HEK293T (cell line): ENCODE measurements at regions not wholly inside any gene's neighbourhood (a gene's known extent, or its start where the extent isn't known, plus 50 kb on each side); places are given as distances from the start of the nearest gene placed in this dataset.

Experiments used
- CTCF ChIA-PET: fragments of 350-600 bp; formaldehyde crosslinking; extraction: SDS; loops from one replicate; lab custom pipeline; 2021; ENCODE audit warnings: antibody characterized with exemption, inconsistent platforms; lab: Yijun Ruan, JAX
- POLR2A ChIA-PET: fragments of 350-600 bp; formaldehyde crosslinking; extraction: SDS; loops from one replicate; lab custom pipeline; 2020; ENCODE audit warnings: antibody characterized with exemption, inconsistent platforms; lab: Yijun Ruan, JAX
- DNase-seq: peaks from one replicate; pipeline ENCODE4 v3.0.0; 2012; ENCODE audit warnings: mixed read lengths; ENCODE audit errors: extremely low spot score
- ARNT ChIP-seq: fragments of 450-650 bp; IDR thresholded peaks from 2 replicates; pipeline ENCODE4 v1.6.1; 2017; ENCODE audit warnings: mild to moderate bottlenecking
- BHLHE40 ChIP-seq: fragments of 450-650 bp; IDR thresholded peaks from 2 replicates; pipeline ENCODE4 v1.6.1; 2016; ENCODE audit warnings: mild to moderate bottlenecking, moderate library complexity, borderline replicate concordance
- CTBP1 ChIP-seq: fragments of 450-650 bp; IDR thresholded peaks from 2 replicates; pipeline ENCODE4 v1.6.1; 2016; ENCODE audit warnings: borderline replicate concordance
- ELF4 ChIP-seq: fragments of 450-650 bp; IDR thresholded peaks from 2 replicates; pipeline ENCODE4 v1.6.1; 2017; ENCODE audit warnings: antibody characterized with exemption
- FOXA1 ChIP-seq: fragments of 450-650 bp; IDR thresholded peaks from 2 replicates; pipeline ENCODE4 v1.6.1; 2016; ENCODE audit warnings: mild to moderate bottlenecking
- FOXK2 ChIP-seq: fragments of 450-650 bp; IDR thresholded peaks from 2 replicates; pipeline ENCODE4 v1.6.1; 2016; ENCODE audit warnings: mild to moderate bottlenecking
- FOXM1 ChIP-seq: fragments of 450-650 bp; IDR thresholded peaks from 2 replicates; pipeline ENCODE4 v1.6.1; 2017; ENCODE audit warnings: mild to moderate bottlenecking, borderline replicate concordance
- HDGF ChIP-seq: fragments of 450-650 bp; IDR thresholded peaks from 2 replicates; pipeline ENCODE4 v1.6.1; 2017; ENCODE audit warnings: antibody characterized with exemption, borderline replicate concordance
- L3MBTL2 ChIP-seq: fragments of 450-650 bp; conservative IDR thresholded peaks from 2 replicates; pipeline ENCODE4 v1.6.1; 2016; ENCODE audit warnings: mild to moderate bottlenecking
- LEF1 ChIP-seq: fragments of 450-650 bp; IDR thresholded peaks from 2 replicates; pipeline ENCODE4 v1.6.1; 2017; ENCODE audit warnings: mild to moderate bottlenecking, borderline replicate concordance
- NFRKB ChIP-seq: fragments of 450-650 bp; IDR thresholded peaks from 2 replicates; pipeline ENCODE4 v1.6.1; 2016; ENCODE audit warnings: mild to moderate bottlenecking, moderate library complexity
- SP1 ChIP-seq: fragments of 450-650 bp; IDR thresholded peaks from 2 replicates; pipeline ENCODE4 v1.6.1; 2017
- SUZ12 ChIP-seq: fragments of 450-650 bp; IDR thresholded peaks from 2 replicates; pipeline ENCODE4 v1.6.1; 2016; ENCODE audit warnings: mild to moderate bottlenecking
- TARDBP ChIP-seq: fragments of 450-650 bp; IDR thresholded peaks from 2 replicates; pipeline ENCODE4 v1.6.1; 2016
- ZNF384 ChIP-seq: fragments of 450-650 bp; IDR thresholded peaks from 2 replicates; pipeline ENCODE4 v1.6.1; 2016
- TF ChIP-seq, protein P1 (sequence below): fragments of 450-650 bp; IDR thresholded peaks from 2 replicates; pipeline ENCODE4 v1.6.1; 2016

DNA sequence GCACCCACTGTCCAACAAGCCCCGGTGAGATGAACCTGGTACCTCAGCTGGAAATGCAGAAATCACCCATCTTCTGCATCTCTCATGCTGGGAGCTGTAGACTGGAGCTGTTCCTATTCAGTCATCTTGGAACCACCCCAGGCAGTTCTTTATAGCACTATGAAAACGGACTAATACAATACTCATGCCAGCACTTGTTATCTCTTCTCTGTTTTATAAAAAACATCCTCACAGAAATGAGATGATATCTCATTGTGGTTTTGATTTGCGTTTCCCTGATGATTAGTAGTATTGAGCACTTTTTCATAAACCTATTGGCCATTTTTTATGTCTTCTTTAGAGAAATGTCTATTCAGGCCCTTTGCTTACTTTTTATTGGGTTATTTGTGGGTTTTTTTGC lies 156.2 kb upstream of the ARPP21 start:
- CTCF ChIA-PET, result no interaction called here
- TF ChIP-seq SP1, result no peak
- TF ChIP-seq BHLHE40, result no peak
- no peak for TF ChIP-seq LEF1
- TF ChIP-seq TARDBP, result no peak
- TF ChIP-seq ELF4, result no peak
- TF ChIP-seq FOXM1, result no peak
- TF ChIP-seq ARNT, result no peak
- TF ChIP-seq NFRKB, result no peak
- no peak for TF ChIP-seq FOXA1
- TF ChIP-seq ZNF384, result no peak

DNA sequence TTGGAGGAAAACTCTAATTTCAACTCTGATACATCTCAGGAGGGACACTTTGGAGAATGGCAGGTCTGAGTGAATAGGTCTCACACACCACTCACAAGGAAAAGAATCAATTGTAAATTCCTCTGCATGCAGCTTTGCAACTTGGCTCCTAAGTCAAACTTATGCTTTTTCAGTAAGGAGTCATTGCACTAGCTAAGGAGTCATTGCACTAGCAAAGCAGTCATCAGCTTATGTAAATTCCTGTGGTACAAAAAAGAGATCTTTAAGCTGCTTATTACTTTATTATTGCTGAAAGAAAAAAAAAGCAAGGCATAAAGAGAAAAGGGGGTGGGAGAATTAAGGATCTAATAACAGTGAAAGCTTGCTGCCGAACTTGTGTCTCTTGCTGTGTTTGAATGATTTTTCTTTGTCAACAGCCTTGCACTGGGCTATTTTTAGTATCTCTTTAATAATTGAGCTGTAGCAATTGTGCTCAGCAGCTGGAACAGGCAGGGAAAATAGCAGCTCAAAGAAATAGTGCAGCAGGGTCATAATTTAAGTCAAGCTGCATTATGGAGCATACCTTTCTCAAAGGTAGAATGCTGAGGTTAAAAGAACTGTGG lies 154.3 kb upstream of the ARPP21 start:
- no peak for DNase-seq
- no peak for TF ChIP-seq ELF4
- ChIA-PET CTCF (no interaction called here), POLR2A (no interaction called here)

More for the DNA sequence above, 156.2 kb upstream of the ARPP21 start:
- DNase-seq, result no peak
- POLR2A ChIA-PET, result no interaction called here

DNA sequence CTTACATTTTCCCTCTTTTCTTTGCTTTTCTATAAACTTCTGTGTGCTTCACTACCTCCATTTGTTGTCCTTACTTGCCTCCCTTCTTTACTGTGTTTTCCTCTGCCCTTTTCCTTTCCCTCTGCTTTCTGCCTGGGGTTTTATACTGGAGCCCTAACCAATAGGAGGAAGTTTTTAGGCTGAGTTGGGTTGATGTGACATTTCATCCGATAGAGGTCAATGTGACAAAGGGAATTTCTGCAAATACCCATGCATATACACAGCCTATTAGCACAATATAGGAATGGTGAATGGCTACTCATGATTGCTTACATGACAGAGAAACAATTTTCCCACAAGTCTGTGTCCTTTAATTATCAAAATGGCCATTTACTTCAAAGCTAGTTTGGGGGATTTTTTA lies 153.0 kb upstream of the ARPP21 start:
- TF ChIP-seq ELF4 (no peak), CTBP1 (no peak), TARDBP (no peak), SUZ12 (no peak), ARNT (no peak), L3MBTL2 (no peak), HDGF (no peak), FOXM1 (no peak), LEF1 (no peak), BHLHE40 (no peak), FOXK2 (no peak), NFRKB (no peak), FOXA1 (no peak), SP1 (no peak), ZNF384 (no peak)
- TF ChIP-seq, protein P1, sequence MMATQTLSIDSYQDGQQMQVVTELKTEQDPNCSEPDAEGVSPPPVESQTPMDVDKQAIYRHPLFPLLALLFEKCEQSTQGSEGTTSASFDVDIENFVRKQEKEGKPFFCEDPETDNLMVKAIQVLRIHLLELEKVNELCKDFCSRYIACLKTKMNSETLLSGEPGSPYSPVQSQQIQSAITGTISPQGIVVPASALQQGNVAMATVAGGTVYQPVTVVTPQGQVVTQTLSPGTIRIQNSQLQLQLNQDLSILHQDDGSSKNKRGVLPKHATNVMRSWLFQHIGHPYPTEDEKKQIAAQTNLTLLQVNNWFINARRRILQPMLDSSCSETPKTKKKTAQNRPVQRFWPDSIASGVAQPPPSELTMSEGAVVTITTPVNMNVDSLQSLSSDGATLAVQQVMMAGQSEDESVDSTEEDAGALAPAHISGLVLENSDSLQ, result no peak
- CTCF ChIA-PET, result no interaction called here
- no peak for DNase-seq

DNA sequence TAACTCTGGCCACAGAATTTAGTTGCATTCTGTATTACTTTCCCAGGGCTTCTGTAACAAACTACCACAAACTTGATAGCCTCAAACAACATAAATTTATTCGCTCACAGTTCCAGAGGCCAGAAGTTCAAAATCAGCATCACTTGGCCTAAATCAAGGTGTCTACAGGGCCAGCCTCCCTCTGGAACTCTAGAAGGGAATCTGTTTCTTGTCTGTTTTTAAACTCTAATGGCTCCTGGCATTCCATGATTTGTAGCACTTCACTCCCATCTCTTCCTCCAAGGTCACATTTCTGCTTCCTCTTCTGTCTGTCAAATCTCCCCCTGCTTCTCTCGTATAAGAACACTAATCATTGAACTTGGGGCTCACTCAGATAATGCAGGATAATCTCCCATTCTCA lies 151.9 kb upstream of the ARPP21 start:
- CTCF ChIA-PET, result no interaction called here
- POLR2A ChIA-PET, result no interaction called here
- no peak for DNase-seq

More for the DNA sequence above, 153.0 kb upstream of the ARPP21 start:
- POLR2A ChIA-PET, result no interaction called here

DNA sequence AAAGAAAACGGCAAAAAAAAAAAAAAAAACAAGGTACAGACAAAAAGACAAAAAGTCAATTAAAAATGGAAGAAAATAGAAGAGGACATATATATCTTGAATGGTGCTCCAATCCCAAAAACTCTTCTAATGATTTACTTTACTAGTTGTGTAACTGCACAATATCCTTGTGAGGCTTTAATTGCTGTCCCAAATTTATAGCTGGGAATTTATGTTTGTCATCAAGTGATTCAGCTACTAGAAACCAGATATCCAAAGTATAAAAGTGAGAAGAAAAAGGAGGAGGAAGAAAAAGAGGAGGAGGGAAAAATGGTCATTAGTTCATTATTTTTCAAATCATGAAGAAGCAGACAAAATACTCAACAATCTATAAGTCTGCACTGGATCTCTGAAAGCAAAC lies 150.8 kb upstream of the ARPP21 start:
- no peak for DNase-seq
- ChIA-PET POLR2A (no interaction called here), CTCF (no interaction called here)
- TF ChIP-seq, protein P1, result no peak
- no peak for TF ChIP-seq FOXK2
- TF ChIP-seq SUZ12, result no peak
- no peak for TF ChIP-seq HDGF

More for the DNA sequence above, 151.9 kb upstream of the ARPP21 start:
- no peak for TF ChIP-seq ZNF384
- no peak for TF ChIP-seq TARDBP
- no peak for TF ChIP-seq NFRKB
- no peak for TF ChIP-seq HDGF
- TF ChIP-seq FOXM1, result no peak
- TF ChIP-seq SUZ12, result no peak
- TF ChIP-seq, protein P1, result no peak
- no peak for TF ChIP-seq ARNT
- no peak for TF ChIP-seq FOXK2

DNA sequence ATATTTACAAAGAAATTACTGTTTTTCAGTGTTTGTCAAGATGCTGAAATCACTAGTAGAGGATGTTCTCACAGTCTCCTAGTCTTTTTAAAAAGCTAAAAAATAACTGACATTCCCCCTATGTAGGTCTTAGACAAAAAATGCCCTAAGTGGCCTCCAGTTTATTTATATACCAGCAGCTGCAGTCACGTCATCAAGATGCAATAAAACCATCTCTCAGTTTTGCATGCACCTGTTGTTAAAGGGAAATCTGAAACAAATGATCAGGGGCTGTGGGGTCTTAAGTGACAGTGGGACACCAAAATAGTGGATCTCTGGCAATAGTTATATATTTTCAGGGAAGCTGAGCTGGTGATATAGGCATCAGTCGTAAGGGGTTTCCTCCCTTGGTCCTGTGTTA lies 146.5 kb upstream of the ARPP21 start:
- ChIA-PET POLR2A (no interaction called here), CTCF (no interaction called here)
- DNase-seq, result no peak
- TF ChIP-seq FOXA1, result no peak
- no peak for TF ChIP-seq L3MBTL2
- TF ChIP-seq, protein P1, result no peak
- TF ChIP-seq FOXM1, result no peak
- TF ChIP-seq SUZ12, result no peak
- TF ChIP-seq SP1, result no peak
- TF ChIP-seq BHLHE40, result no peak
- TF ChIP-seq LEF1, result no peak
- no peak for TF ChIP-seq NFRKB
- TF ChIP-seq ELF4, result no peak
- no peak for TF ChIP-seq HDGF
- TF ChIP-seq ZNF384, result no peak
- TF ChIP-seq TARDBP, result no peak
- TF ChIP-seq ARNT, result no peak
- no peak for TF ChIP-seq FOXK2
- no peak for TF ChIP-seq CTBP1
